OCI-LY3 (cell line): ENCODE measurements at regions not wholly inside any gene's neighbourhood (a gene's known extent, or its start where the extent isn't known, plus 50 kb on each side); places are given as distances from the start of the nearest gene placed in this dataset.

Source experiments
- H2AFZ ChIP-seq: fragments of 200-600, 300-600 bp; shearing (Covaris generic); 2 replicates; pipeline ENCODE4 v1.6.0; 2014; ENCODE audit warnings: antibody characterized with exemption, low read depth, low read length
- H3K27ac ChIP-seq: fragments of 200-600, 300-600 bp; sonication (generic); 2 replicates; pipeline ENCODE4 v1.5.1; 2014; ENCODE audit warnings: mild to moderate bottlenecking, low read length, moderate library complexity, mixed read lengths
- H3K27me3 ChIP-seq: fragments of 200-600, 300-600 bp; sonication (generic); 2 replicates; pipeline ENCODE4 v1.6.1; 2014; ENCODE audit warnings: low read depth, low read length, mixed read lengths
- H3K36me3 ChIP-seq: fragments of 200-600, 300-600 bp; sonication (generic); replicated peaks from 2 replicates; pipeline ENCODE3; 2014; ENCODE audit warnings: low read depth, low read length, mixed read lengths
- H3K4me1 ChIP-seq: fragments of 300-600, 200-600 bp; sonication (generic); 2 replicates; pipeline ENCODE4 v1.6.1; 2014; ENCODE audit warnings: low read length, mixed read lengths
- H3K4me2 ChIP-seq: fragments of 200-600, 300-600 bp; sonication (generic); 2 replicates; pipeline ENCODE4 v1.6.1; 2014; ENCODE audit warnings: low read length, mixed read lengths
- H3K4me3 ChIP-seq: fragments of 300-600, 200-600 bp; sonication (generic); 2 replicates; pipeline ENCODE4 v1.5.1; 2014; ENCODE audit warnings: antibody characterized with exemption, mild to moderate bottlenecking, low read length, moderate library complexity
- H3K79me2 ChIP-seq: fragments of 300-600, 200-600 bp; shearing (Covaris generic); 2 replicates; pipeline ENCODE4 v1.6.1; 2014; ENCODE audit warnings: mild to moderate bottlenecking, low read length, mixed read lengths
- H3K9ac ChIP-seq: fragments of 300-600, 200-600 bp; shearing (Covaris generic); 2 replicates; pipeline ENCODE4 v1.6.0; 2014; ENCODE audit warnings: mild to moderate bottlenecking, low read length, moderate library complexity
- H3K9me3 ChIP-seq: fragments of 200-600, 300-600 bp; shearing (Covaris generic); 2 replicates; pipeline ENCODE4 v1.6.1; 2014; ENCODE audit warnings: low read length, mixed read lengths; ENCODE audit not compliant: insufficient read depth
- H4K20me1 ChIP-seq: fragments of 200-600, 300-600 bp; sonication (generic); 2 replicates; pipeline ENCODE4 v1.6.1; 2016; ENCODE audit warnings: low read length, mixed read lengths; ENCODE audit not compliant: insufficient read depth
- EZH2phosphoT487 ChIP-seq: fragments of 200-600 bp; shearing (Covaris generic); IDR thresholded peaks from 2 replicates; pipeline ENCODE4 v1.6.1; 2018; ENCODE audit warnings: antibody characterized with exemption, mixed run types, low read depth
- TF ChIP-seq, protein P1 (sequence below): fragments of 200-600, 300-600 bp; sonication (generic); IDR thresholded peaks from 2 replicates; pipeline ENCODE4 v1.5.1; 2014; ENCODE audit warnings: antibody characterized with exemption, low read length, low read depth

DNA sequence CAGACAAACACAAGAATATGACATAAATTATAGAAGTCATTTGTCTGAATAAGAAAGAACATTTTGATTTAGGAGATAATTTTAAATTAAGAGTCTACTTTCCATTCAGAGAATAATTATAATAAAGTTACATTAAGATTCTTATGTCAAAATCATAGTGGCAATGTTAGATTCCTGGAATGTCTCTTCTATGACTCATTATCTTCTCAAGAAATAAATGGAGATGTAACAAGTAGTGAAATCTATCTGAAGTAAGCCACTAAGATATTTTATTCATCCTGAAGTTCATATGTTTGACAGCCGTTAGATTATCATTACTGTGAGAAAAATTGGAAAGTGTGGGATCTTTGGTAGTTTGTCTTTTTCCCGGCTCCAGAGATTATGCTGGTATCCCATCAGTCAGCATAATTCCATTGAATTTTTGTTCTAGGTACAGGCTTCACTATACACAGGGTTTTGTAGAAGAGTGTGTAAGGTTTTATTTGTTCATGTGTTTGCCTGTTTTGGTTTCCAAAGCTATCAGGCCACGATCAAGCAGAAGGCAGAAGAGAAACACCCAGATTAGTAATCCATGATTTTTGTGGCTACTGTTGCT is 1246.6 kb upstream of the LRRTM1 start:
- no peak overlapping the region for H3K4me2 ChIP-seq
- H3K4me3 ChIP-seq = no peak overlapping the region
- no peaks in the 10 kb centered on the region for H3K79me2 ChIP-seq
- no peak overlapping the region for H2AFZ ChIP-seq
- H3K9ac ChIP-seq = no peak overlapping the region
- no peaks in the 10 kb centered on the region for H3K27me3 ChIP-seq
- H3K9me3 ChIP-seq = no peaks in the 10 kb centered on the region
- H3K4me1 ChIP-seq = no peaks in the 10 kb centered on the region
- TF ChIP-seq EZH2phosphoT487 = no peak
- TF ChIP-seq, protein P1, sequence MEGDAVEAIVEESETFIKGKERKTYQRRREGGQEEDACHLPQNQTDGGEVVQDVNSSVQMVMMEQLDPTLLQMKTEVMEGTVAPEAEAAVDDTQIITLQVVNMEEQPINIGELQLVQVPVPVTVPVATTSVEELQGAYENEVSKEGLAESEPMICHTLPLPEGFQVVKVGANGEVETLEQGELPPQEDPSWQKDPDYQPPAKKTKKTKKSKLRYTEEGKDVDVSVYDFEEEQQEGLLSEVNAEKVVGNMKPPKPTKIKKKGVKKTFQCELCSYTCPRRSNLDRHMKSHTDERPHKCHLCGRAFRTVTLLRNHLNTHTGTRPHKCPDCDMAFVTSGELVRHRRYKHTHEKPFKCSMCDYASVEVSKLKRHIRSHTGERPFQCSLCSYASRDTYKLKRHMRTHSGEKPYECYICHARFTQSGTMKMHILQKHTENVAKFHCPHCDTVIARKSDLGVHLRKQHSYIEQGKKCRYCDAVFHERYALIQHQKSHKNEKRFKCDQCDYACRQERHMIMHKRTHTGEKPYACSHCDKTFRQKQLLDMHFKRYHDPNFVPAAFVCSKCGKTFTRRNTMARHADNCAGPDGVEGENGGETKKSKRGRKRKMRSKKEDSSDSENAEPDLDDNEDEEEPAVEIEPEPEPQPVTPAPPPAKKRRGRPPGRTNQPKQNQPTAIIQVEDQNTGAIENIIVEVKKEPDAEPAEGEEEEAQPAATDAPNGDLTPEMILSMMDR = no peak
- no peak overlapping the region for H3K27ac ChIP-seq
- no peaks in the 10 kb centered on the region for H3K36me3 ChIP-seq
- no peaks in the 10 kb centered on the region for H4K20me1 ChIP-seq

DNA sequence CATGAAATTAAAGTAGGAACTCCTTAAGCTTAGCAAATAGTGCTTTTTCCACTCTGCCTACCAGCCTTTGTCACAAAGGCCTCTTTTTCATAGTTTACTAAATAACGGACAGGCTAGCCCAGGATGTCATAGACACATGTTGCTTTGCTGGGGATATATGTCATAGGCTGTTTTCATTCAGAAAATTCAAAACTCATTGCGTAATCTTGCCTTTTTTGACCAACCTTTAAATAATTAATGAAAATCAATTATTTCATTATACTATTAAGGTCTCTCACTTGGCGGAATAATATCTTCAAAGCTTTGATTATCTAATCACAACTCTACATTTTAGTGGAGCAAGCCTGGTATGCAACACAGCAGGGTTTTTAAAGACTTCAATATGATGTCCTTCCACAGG is 1245.7 kb upstream of the LRRTM1 start:
- no peaks in the 10 kb centered on the region for H3K36me3 ChIP-seq
- H3K27ac ChIP-seq = no peak overlapping the region
- no peak overlapping the region for H3K9ac ChIP-seq
- H3K4me1 ChIP-seq = no peaks in the 10 kb centered on the region
- H4K20me1 ChIP-seq = no peaks in the 10 kb centered on the region
- no peak overlapping the region for H3K4me2 ChIP-seq
- no peaks in the 10 kb centered on the region for H3K79me2 ChIP-seq
- H3K27me3 ChIP-seq = no peaks in the 10 kb centered on the region
- H3K4me3 ChIP-seq = no peak overlapping the region
- TF ChIP-seq, protein P1 = no peak
- no peak for TF ChIP-seq EZH2phosphoT487
- no peaks in the 10 kb centered on the region for H3K9me3 ChIP-seq
- H2AFZ ChIP-seq = no peak overlapping the region

DNA sequence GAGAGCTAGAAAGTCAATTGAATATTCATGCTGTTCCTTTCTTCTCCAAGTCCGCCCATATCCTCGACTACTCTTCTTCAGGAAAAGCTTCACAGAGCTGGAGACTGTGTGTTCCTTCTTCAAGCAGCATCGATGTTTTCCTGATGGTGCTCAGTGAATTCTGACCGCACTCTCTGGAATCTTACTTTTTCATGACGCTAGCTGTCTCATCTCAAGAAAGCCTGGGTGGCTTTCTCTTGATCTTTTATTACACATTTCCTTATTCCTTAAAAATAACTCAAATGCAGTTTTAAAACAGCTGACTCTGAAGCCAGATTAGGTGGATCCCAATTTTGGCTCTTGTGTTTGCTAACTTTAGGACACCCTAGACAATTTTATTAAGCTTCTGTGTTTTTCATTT is 1245.1 kb upstream of the LRRTM1 start:
- H3K4me2 ChIP-seq = no peak overlapping the region
- H4K20me1 ChIP-seq = no peaks in the 10 kb centered on the region
- TF ChIP-seq, protein P1 = no peak
- TF ChIP-seq EZH2phosphoT487 = no peak
- no peak overlapping the region for H3K9ac ChIP-seq
- no peaks in the 10 kb centered on the region for H3K9me3 ChIP-seq
- no peaks in the 10 kb centered on the region for H3K79me2 ChIP-seq
- no peak overlapping the region for H3K4me3 ChIP-seq
- no peak overlapping the region for H2AFZ ChIP-seq
- no peaks in the 10 kb centered on the region for H3K27me3 ChIP-seq
- H3K27ac ChIP-seq = no peak overlapping the region
- no peaks in the 10 kb centered on the region for H3K36me3 ChIP-seq
- no peaks in the 10 kb centered on the region for H3K4me1 ChIP-seq

DNA sequence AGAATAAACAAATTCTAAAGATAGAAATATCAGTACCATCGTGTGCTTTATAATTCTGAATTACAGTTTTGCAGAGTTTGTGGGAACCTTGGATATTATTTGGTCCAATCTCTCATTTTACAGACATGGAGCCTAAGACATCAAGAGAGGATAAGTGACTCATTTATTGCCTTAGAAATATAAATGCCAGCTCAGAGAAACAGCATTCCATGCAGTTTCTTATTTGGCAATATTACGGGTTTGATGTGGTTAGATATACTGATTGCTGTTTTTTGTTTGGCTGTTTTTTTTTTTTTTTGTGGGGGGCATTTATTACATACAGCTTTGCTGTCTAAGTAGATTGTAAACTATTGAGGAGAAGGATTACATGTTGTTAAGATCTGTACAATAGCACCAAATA is 1241.1 kb upstream of the LRRTM1 start:
- H3K27me3 ChIP-seq = no peaks in the 10 kb centered on the region
- no peak overlapping the region for H2AFZ ChIP-seq
- H3K4me1 ChIP-seq = no peaks in the 10 kb centered on the region
- no peaks in the 10 kb centered on the region for H3K36me3 ChIP-seq
- no peak overlapping the region for H3K4me2 ChIP-seq
- H3K9ac ChIP-seq = no peak overlapping the region
- H4K20me1 ChIP-seq = no peaks in the 10 kb centered on the region
- H3K4me3 ChIP-seq = no peak overlapping the region
- H3K9me3 ChIP-seq = no peaks in the 10 kb centered on the region
- H3K27ac ChIP-seq = no peak overlapping the region
- TF ChIP-seq EZH2phosphoT487 = no peak
- TF ChIP-seq, protein P1 = no peak
- H3K79me2 ChIP-seq = no peaks in the 10 kb centered on the region
